H1 (cell line): ENCODE measurements at regions not wholly inside any gene's neighbourhood (a gene's known extent, or its start where the extent isn't known, plus 50 kb on each side); places are given as distances from the start of the nearest gene placed in this dataset.

ENCODE experiments used
- EZH2 ChIP-seq: fragments of 200-600 bp; sonication (generic); IDR thresholded peaks from 2 replicates; pipeline ENCODE4 v1.7.1; 2012; ENCODE audit warnings: low read depth, mild to moderate bottlenecking, moderate library complexity, low read length, inconsistent platforms; ENCODE audit not compliant: severe bottlenecking
- RAD21 ChIP-seq, 2 experiments: IDR thresholded peaks in 1 of 2; conservative IDR thresholded peaks in 1 of 2; 2 replicates each; pipeline ENCODE4 v1.6.1; 2011; ENCODE audit warnings: low read depth in 2 of 2, low read length in 2 of 2, improper control_type of control experiment in 1 of 2, inconsistent platforms in 1 of 2, mild to moderate bottlenecking in 1 of 2, moderate library complexity in 1 of 2

GRCh38 chr1:29450591-29450990 is 214.3 kb downstream of the PTPRU start (continued):
- TF ChIP-seq RAD21 (IDR thresholded peaks at IDR 0.05 in 1 of 2, conservative IDR thresholded peaks at IDR 0.05 in 1 of 2; ENCODE audit: low read depth in 2 of 2, low read length in 2 of 2) (no peak), EZH2 (no peak)
